ENCODE measurements at regions not wholly inside any gene's neighbourhood (a gene's known extent, or its start where the extent isn't known, plus 50 kb on each side); places are given as distances from the start of the nearest gene placed in this dataset.

DNA sequence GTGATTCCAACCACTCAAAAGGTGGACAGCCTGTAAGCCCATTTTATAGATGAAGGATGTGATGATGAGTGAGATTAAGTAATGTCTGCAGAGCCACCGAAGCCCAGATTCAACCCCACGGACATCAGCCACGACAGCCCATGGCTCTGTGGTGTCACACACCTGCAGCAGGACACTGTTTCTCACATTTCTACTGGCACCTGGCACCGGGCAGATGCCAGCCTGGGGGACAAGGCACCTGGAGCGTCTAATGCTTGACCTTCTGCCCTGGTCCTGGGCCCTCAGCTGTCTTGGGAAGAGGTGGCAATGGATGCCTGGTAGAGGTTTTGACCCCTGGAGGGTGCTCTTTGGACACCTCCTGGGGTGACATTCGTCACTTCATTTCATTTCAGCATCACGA, 176.3 kb downstream of the ANAPC1 start:
- H3K9ac ChIP-seq (ENCODE audit: low read length), result no peak overlapping the region
- H3K9me2 ChIP-seq (ENCODE audit: insufficient read depth), result no peaks in the 10 kb centered on the region
- RAD21 ChIA-PET (ENCODE audit: low non-redundant PET in 1 of 2, low total read pairs in 2 of 2, uncharacterized antibody in 2 of 2, unreplicated experiment in 2 of 2), result no interaction called here
- H3K27ac ChIP-seq (ENCODE audit: low read depth, low read length), result no peak overlapping the region
- TF ChIP-seq, protein P1, sequence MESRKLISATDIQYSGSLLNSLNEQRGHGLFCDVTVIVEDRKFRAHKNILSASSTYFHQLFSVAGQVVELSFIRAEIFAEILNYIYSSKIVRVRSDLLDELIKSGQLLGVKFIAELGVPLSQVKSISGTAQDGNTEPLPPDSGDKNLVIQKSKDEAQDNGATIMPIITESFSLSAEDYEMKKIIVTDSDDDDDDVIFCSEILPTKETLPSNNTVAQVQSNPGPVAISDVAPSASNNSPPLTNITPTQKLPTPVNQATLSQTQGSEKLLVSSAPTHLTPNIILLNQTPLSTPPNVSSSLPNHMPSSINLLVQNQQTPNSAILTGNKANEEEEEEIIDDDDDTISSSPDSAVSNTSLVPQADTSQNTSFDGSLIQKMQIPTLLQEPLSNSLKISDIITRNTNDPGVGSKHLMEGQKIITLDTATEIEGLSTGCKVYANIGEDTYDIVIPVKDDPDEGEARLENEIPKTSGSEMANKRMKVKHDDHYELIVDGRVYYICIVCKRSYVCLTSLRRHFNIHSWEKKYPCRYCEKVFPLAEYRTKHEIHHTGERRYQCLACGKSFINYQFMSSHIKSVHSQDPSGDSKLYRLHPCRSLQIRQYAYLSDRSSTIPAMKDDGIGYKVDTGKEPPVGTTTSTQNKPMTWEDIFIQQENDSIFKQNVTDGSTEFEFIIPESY (IDR thresholded peaks at IDR 0.05; ENCODE audit: extremely low read depth, insufficient replicate concordance, low read length), result no peak
- TF ChIP-seq POLR2AphosphoS5 (IDR thresholded peaks at IDR 0.05; ENCODE audit: low read depth, low read length), result no peak
- TF ChIP-seq YY1 (IDR thresholded peaks at IDR 0.05; ENCODE audit: extremely low read depth, insufficient replicate concordance, low read depth, low read length), result no peak
- TF ChIP-seq MAX (IDR thresholded peaks at IDR 0.05), result no peak
- no peak for TF ChIP-seq EZH2 (IDR thresholded peaks at IDR 0.05)
- TF ChIP-seq FOSL1 (IDR thresholded peaks at IDR 0.05; ENCODE audit: low read depth), result no peak
- no peak for TF ChIP-seq ATF3 (IDR thresholded peaks at IDR 0.05)
- TF ChIP-seq REST (IDR thresholded peaks at IDR 0.05; ENCODE audit: low read depth), result no peak
- TF ChIP-seq RAD21 (IDR thresholded peaks at IDR 0.05; ENCODE audit: low read depth), result no peak
- TF ChIP-seq ZNF274 (IDR thresholded peaks at IDR 0.05; ENCODE audit: low read depth, low read length), result no peak
- no peak for TF ChIP-seq CBX3 (IDR thresholded peaks at IDR 0.05; ENCODE audit: low read depth)
- no peak for TF ChIP-seq POLR2A (IDR thresholded peaks at IDR 0.05; ENCODE audit: borderline replicate concordance, extremely low read depth, insufficient read depth, insufficient read length)
- TF ChIP-seq, protein P2, sequence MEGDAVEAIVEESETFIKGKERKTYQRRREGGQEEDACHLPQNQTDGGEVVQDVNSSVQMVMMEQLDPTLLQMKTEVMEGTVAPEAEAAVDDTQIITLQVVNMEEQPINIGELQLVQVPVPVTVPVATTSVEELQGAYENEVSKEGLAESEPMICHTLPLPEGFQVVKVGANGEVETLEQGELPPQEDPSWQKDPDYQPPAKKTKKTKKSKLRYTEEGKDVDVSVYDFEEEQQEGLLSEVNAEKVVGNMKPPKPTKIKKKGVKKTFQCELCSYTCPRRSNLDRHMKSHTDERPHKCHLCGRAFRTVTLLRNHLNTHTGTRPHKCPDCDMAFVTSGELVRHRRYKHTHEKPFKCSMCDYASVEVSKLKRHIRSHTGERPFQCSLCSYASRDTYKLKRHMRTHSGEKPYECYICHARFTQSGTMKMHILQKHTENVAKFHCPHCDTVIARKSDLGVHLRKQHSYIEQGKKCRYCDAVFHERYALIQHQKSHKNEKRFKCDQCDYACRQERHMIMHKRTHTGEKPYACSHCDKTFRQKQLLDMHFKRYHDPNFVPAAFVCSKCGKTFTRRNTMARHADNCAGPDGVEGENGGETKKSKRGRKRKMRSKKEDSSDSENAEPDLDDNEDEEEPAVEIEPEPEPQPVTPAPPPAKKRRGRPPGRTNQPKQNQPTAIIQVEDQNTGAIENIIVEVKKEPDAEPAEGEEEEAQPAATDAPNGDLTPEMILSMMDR (IDR thresholded peaks at IDR 0.05 in 2 of 3, conservative IDR thresholded peaks at IDR 0.05 in 1 of 3; ENCODE audit: borderline replicate concordance in 1 of 3, insufficient read depth in 1 of 3, low read depth in 2 of 3, low read length in 2 of 3), result no peak
- no peak for TF ChIP-seq EGR1 (IDR thresholded peaks at IDR 0.05; ENCODE audit: low read depth)
- TF ChIP-seq TCF7L2 (IDR thresholded peaks at IDR 0.05; ENCODE audit: borderline replicate concordance, extremely low read depth, insufficient read depth, insufficient read length), result no peak
- TF ChIP-seq JUND (IDR thresholded peaks at IDR 0.05), result no peak
- TF ChIP-seq SIN3A (IDR thresholded peaks at IDR 0.05; ENCODE audit: low read depth), result no peak
- CTCF ChIA-PET, result no interaction called here
- H2AFZ ChIP-seq (ENCODE audit: low read depth, low read length, poor library complexity, severe bottlenecking), result no peak overlapping the region
- H3K79me2 ChIP-seq (ENCODE audit: insufficient read depth, low read length), result no peaks in the 10 kb centered on the region
- H4K20me1 ChIP-seq (ENCODE audit: insufficient read depth), result no peaks in the 10 kb centered on the region; the same call in 1 of the 2 replicates
- H3K9me3 ChIP-seq (ENCODE audit: control insufficient read depth in 1 of 2, insufficient read depth in 1 of 2, low read depth in 1 of 2, low read length in 2 of 2), result no peaks in the 10 kb centered on the region
- ATAC-seq (no peak), DNase-seq (ENCODE audit: low read depth, low spot score) (no peak)
- H3K36me3 ChIP-seq (ENCODE audit: control insufficient read depth in 1 of 2, insufficient read depth in 2 of 2, low read length in 2 of 2), result no peaks in the 10 kb centered on the region
- BruUV-seq (replicated peaks), result no TSS peak
- no peak overlapping the region for H3K4me3 ChIP-seq (replicated peaks in 1 of 2; ENCODE audit: low read depth in 1 of 2, low read length in 2 of 2)
- no peak overlapping the region for H3K4me2 ChIP-seq (ENCODE audit: low read length)
- POLR2A ChIA-PET, result no interaction called here
- H3K4me1 ChIP-seq (ENCODE audit: control insufficient read depth in 1 of 2, insufficient read depth in 2 of 2, low read length in 2 of 2), result peaks cover 29 to 35% of the 10 kb centered on the region in 2 experiments
- intact Hi-C loops (cut with micrococcal nuclease), result loop anchor here (10.0 kb wide), 2 partner anchors 223 to 893 kb away; no protein-coding TSS in a partner anchor
- peaks cover 39% of the 10 kb centered on the region for H3K27me3 ChIP-seq (ENCODE audit: insufficient read depth, low read length)

Measured in HCT116 (cell line).